ENCODE measurements at regions not wholly inside any gene's neighbourhood (a gene's known extent, or its start where the extent isn't known, plus 50 kb on each side); places are given as distances from the start of the nearest gene placed in this dataset.

DNA sequence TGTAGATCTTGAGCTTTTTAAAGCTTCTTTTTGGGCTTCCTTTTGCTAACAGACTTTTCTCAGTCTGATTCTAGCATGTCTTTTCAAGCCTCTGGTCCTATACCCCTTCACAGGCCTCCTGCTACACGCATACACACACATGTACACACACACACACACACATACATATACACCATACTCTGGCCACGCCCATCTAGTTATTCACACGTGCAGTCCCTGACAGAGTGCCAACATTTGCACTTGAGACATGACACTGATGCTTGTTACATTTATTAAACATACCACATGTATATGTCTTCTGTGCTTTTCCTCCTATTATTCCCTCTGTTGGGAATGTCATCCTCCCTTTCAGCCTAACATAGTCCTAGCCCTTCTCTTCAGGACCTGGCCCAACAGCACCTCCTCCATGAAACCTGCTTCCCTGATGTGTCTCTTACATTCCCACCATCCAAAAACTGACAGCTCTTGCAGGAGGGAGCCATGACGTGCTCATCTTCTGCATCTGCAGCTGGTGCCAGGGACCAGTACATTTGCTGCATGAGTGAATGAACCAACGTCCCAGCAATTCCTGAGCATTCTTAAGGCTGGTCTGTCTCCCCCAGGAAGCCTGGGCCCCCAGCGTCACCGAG is 222.1 kb downstream of the ARHGAP12 start (continued):
- TF ChIP-seq MEF2A (IDR thresholded peaks at IDR 0.05; ENCODE audit: control insufficient read depth, low read depth, low read length) (no peak), KAT7 (CRISPR knock-in tag; IDR thresholded peaks at IDR 0.05; ENCODE audit: borderline replicate concordance) (no peak), RHOXF2B (CRISPR knock-in tag; conservative IDR thresholded peaks at IDR 0.05) (no peak), BACH1 (tag; IDR thresholded peaks at IDR 0.05) (no peak), SMARCE1 (IDR thresholded peaks at IDR 0.05) (no peak), ZNF75A (CRISPR knock-in tag; IDR thresholded peaks at IDR 0.05) (no peak), CREM (IDR thresholded peaks at IDR 0.05; ENCODE audit: low read depth) (no peak)
- TF ChIP-seq, protein P1, sequence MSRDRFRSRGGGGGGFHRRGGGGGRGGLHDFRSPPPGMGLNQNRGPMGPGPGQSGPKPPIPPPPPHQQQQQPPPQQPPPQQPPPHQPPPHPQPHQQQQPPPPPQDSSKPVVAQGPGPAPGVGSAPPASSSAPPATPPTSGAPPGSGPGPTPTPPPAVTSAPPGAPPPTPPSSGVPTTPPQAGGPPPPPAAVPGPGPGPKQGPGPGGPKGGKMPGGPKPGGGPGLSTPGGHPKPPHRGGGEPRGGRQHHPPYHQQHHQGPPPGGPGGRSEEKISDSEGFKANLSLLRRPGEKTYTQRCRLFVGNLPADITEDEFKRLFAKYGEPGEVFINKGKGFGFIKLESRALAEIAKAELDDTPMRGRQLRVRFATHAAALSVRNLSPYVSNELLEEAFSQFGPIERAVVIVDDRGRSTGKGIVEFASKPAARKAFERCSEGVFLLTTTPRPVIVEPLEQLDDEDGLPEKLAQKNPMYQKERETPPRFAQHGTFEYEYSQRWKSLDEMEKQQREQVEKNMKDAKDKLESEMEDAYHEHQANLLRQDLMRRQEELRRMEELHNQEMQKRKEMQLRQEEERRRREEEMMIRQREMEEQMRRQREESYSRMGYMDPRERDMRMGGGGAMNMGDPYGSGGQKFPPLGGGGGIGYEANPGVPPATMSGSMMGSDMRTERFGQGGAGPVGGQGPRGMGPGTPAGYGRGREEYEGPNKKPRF (IDR thresholded peaks at IDR 0.05; ENCODE audit: low read depth, low read length), result no peak

DNA sequence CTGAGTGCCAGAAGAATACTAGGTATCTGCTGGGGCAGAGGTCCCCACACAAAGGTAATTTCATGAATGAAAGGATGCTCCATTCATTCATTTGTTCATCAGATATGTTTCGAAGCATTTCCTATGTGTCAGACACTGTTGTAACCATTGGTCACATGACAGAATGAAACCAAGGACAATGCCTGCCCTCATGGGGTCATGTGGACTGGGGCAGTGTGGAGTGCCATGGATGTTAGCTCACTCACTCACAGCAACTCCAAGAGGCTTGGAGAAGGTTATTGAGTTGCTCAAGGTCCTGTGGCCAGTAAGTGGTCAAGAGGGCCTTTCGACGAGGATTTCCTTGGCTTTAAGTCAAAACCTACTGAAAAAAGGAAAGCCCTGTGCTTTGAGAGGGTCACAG is 223.5 kb downstream of the ARHGAP12 start:
- H2AFZ ChIP-seq (ENCODE audit: low read depth, low read length), result no peak overlapping the region
- H3K27me3 ChIP-seq (ENCODE audit: control insufficient read depth in 2 of 2, insufficient read depth in 2 of 2, low read length in 2 of 2), result peaks cover 0 to 4% of the 10 kb centered on the region in 2 experiments; a peak in 2 of 5 replicates
- H3K79me2 ChIP-seq (ENCODE audit: control insufficient read depth, insufficient read depth, low read length), result no peaks in the 10 kb centered on the region
- H3K9me3 ChIP-seq (replicated peaks; ENCODE audit: control insufficient read depth, insufficient read depth, low read depth, low read length), result no peaks in the 10 kb centered on the region
- FAIRE-seq (no peak), ATAC-seq (no peak), DNase-seq (ENCODE audit: extremely low read depth in 1 of 4, low spot score in 3 of 4) (no peak)
- H3K4me2 ChIP-seq (ENCODE audit: insufficient read depth, low read length), result no peak overlapping the region
- H3K9ac ChIP-seq (ENCODE audit: insufficient read depth in 1 of 2, low read depth in 2 of 2, low read length in 2 of 2), result no peak overlapping the region
- POLR2A ChIA-PET, result no interaction called here
- H3K9me1 ChIP-seq (ENCODE audit: control insufficient read depth, insufficient read depth, low read length), result no peaks in the 10 kb centered on the region
- in situ Hi-C loops (cut with MboI) (no loop called here), intact Hi-C loops (cut with micrococcal nuclease) (no loop called here)
- H4K20me1 ChIP-seq (replicated peaks; ENCODE audit: control insufficient read depth, insufficient read depth, low read length), result no peaks in the 10 kb centered on the region
- BruUV-seq (replicated peaks), result no TSS peak
- H3K36me3 ChIP-seq (ENCODE audit: control insufficient read depth, insufficient read depth, low read length), result no peaks in the 10 kb centered on the region
- H3K4me1 ChIP-seq (replicated peaks in 1 of 2; ENCODE audit: control insufficient read depth in 2 of 2, insufficient read depth in 2 of 2, low read length in 2 of 2), result no peaks in the 10 kb centered on the region
- no peak for TF ChIP-seq SMAD1 (IDR thresholded peaks at IDR 0.05; ENCODE audit: low read depth, low read length, partially characterized antibody)
- TF ChIP-seq, protein P2, sequence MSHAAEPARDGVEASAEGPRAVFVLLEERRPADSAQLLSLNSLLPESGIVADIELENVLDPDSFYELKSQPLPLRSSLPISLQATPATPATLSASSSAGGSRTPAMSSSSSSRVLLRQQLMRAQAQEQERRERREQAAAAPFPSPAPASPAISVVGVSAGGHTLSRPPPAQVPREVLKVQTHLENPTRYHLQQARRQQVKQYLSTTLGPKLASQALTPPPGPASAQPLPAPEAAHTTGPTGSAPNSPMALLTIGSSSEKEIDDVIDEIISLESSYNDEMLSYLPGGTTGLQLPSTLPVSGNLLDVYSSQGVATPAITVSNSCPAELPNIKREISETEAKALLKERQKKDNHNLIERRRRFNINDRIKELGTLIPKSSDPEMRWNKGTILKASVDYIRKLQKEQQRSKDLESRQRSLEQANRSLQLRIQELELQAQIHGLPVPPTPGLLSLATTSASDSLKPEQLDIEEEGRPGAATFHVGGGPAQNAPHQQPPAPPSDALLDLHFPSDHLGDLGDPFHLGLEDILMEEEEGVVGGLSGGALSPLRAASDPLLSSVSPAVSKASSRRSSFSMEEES (CRISPR knock-in tag; IDR thresholded peaks at IDR 0.05), result peak; percentile 34
- H3K27ac ChIP-seq (ENCODE audit: extremely low read depth, low read depth, low read length), result no peak overlapping the region
- 2% methylated on average over 3 of the region's 3 CpGs for WGBS (ENCODE audit: insufficient coverage, low coverage, missing lambda C conversion rate)
- CTCF ChIA-PET (ENCODE audit: low intra/inter-chr PET ratio), result no interaction called here
- H3K4me3 ChIP-seq, result no peak overlapping the region
